BE2C (cell line): ENCODE measurements at regions not wholly inside any gene's neighbourhood (a gene's known extent, or its start where the extent isn't known, plus 50 kb on each side); places are given as distances from the start of the nearest gene placed in this dataset.

Experiments used
- DNase-seq: peaks from one replicate; pipeline ENCODE4 v3.0.0-alpha.2; 2020
- H3K27me3 ChIP-seq: fragments of 250-450 bp; sonication (Bioruptor Pico); 2 replicates; pipeline ENCODE4 v1.5.1; 2020; ENCODE audit warnings: mild to moderate bottlenecking
- H3K36me3 ChIP-seq: fragments of 250-450 bp; sonication (Bioruptor Pico); 2 replicates; pipeline ENCODE4 v1.5.1; 2020; ENCODE audit warnings: mild to moderate bottlenecking
- H3K4me1 ChIP-seq: fragments of 250-450 bp; sonication (Bioruptor Pico); 2 replicates; pipeline ENCODE4 v1.5.1; 2020
- H3K4me3 ChIP-seq: 2 replicates; pipeline ENCODE4 v1.5.1; 2011; ENCODE audit warnings: low read depth, low read length
- H3K9me3 ChIP-seq: fragments of 250-450 bp; sonication (Bioruptor Pico); 2 replicates; pipeline ENCODE4 v1.5.1; 2020
- TF ChIP-seq, protein P1 (sequence below): IDR thresholded peaks from 2 replicates; pipeline ENCODE4 v1.5.1; 2012; ENCODE audit warnings: mild to moderate bottlenecking, low read depth, low read length

DNA sequence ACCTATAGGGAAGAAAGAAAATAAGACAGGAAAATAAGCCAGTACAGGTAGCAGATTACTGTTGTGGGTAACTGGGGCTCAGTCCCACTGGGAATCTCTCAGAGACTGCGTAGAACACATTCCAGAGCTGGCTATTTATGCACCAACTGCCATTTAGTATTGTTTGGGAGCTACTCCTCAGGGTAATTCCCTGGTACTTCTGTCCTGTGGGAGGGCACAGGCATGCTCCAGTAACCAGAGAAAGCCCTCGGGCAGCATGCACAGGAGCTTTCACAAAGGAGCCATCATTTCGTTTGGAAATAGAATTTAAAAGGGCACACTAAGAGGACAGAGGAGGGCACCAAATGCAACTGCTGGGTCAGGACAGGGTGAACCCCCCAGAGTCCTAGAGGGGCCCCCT, 148.0 kb upstream of the LRFN2 start:
- Histone ChIP-seq H3K27me3 (no peaks in the 10 kb centered on the region), H3K4me3 (no peak overlapping the region), H3K36me3 (no peaks in the 10 kb centered on the region; the same call in 1 of the 2 replicates), H3K9me3 (no peaks in the 10 kb centered on the region), H3K4me1 (0 out of 2 replicates have a peak, but pooled peaks cover 5% of the 10 kb centered on the region)
- DNase-seq: no peak
- TF ChIP-seq, protein P1, sequence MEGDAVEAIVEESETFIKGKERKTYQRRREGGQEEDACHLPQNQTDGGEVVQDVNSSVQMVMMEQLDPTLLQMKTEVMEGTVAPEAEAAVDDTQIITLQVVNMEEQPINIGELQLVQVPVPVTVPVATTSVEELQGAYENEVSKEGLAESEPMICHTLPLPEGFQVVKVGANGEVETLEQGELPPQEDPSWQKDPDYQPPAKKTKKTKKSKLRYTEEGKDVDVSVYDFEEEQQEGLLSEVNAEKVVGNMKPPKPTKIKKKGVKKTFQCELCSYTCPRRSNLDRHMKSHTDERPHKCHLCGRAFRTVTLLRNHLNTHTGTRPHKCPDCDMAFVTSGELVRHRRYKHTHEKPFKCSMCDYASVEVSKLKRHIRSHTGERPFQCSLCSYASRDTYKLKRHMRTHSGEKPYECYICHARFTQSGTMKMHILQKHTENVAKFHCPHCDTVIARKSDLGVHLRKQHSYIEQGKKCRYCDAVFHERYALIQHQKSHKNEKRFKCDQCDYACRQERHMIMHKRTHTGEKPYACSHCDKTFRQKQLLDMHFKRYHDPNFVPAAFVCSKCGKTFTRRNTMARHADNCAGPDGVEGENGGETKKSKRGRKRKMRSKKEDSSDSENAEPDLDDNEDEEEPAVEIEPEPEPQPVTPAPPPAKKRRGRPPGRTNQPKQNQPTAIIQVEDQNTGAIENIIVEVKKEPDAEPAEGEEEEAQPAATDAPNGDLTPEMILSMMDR: no peak

DNA sequence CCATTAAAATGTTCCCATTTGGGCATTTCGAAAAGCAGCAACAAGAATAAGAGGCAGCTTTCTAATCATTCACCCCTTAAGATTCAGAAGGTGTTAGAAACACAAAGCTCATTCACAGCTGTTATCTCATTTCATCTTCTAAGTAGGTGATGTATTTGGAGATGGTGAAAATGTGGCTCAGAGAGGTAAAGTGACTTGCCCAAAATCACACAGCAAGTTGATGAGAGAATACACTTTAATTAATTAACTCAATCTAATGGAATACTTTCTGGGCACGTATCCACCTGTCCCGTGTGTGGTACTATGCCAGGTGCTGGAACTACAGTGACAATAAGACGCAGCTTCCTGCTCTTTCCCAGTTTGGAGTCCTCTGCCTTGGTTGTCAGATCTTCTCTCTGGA, 147.4 kb upstream of the LRFN2 start:
- DNase-seq: no peak
- Histone ChIP-seq H3K27me3 (no peaks in the 10 kb centered on the region), H3K9me3 (no peaks in the 10 kb centered on the region), H3K36me3 (no peaks in the 10 kb centered on the region; the same call in 1 of the 2 replicates), H3K4me3 (no peak overlapping the region), H3K4me1 (0 out of 2 replicates have a peak, but pooled peaks cover 5% of the 10 kb centered on the region)
- TF ChIP-seq, protein P1: no peak

DNA sequence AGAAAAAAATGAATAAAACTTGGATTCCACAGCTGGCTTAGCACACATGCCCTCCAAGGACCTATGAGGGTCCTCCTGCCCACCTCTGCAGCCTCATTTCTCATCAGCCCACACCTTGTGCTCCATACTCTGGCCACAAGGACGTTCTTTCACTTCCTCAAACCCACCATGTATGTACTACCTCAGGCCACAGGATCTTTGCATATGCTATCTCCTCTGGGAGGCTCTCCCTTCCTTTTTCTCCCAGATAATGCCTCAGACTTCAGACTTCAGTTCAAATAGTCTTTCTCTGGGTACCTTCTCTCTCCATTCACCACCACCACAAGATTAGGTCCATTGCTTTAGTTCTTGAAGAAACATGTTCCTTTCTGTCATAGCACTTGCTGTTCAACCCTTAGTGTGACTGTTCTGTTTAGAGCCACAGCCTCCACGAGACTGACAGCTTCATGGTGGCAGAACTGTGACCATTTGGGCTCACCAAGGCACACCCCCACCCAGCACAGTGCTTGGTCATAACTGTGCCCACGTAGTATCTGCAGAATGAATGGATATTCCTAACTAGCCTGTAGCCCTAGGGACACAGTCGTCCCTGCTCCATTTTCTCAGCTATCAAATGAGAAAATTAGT, 146.7 kb upstream of the LRFN2 start:
- H3K9me3 ChIP-seq: no peaks in the 10 kb centered on the region
- DNase-seq: no peak

DNA sequence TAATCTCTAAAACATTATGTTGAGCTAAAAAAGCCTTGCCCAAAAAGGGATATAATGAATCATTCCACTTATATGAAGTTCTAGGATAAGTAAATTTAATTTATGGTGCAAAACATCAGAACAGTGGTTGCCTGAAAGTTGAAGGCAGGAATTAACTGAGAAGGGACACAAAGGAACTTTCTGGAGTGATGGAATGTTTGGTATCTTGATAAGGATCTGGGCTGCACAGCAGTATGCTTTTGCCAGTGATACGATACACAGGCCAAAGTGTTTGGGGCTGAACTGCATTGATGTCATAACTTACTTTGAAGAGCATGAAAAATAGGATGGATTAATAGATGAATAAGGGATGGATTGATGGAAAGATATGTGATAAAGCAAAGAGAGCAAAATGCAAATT, 146.1 kb upstream of the LRFN2 start:
- Histone ChIP-seq H3K27me3 (no peaks in the 10 kb centered on the region), H3K4me1 (0 out of 2 replicates have a peak, but pooled peaks cover 5% of the 10 kb centered on the region), H3K36me3 (no peaks in the 10 kb centered on the region; the same call in 1 of the 2 replicates), H3K9me3 (no peaks in the 10 kb centered on the region), H3K4me3 (no peak overlapping the region)
- TF ChIP-seq, protein P1: no peak
- DNase-seq: no peak

More for the DNA sequence above, 146.7 kb upstream of the LRFN2 start:
- H3K4me3 ChIP-seq: no peak overlapping the region
- H3K36me3 ChIP-seq: no peaks in the 10 kb centered on the region; the same call in 1 of the 2 replicates
- TF ChIP-seq, protein P1: no peak
- no peaks in the 10 kb centered on the region for H3K27me3 ChIP-seq
- 0 out of 2 replicates have a peak, but pooled peaks cover 5% of the 10 kb centered on the region for H3K4me1 ChIP-seq

DNA sequence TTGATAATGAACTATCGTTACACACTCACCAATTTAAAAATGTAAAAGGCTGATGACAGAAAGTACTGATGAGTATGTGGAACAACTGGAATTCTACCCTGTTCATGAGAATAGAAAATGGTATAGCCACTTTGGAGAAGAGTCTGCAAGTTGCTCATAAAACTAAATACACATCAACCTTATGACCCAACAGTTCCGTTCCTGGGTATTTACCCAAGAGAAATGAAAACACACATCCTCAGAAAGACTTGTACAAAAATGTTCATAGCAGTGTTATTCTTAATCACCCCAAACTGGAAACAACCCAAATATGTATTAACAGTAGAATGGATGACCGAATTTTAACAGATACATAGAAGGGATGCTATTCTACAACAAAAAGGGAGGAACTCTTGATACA, 145.7 kb upstream of the LRFN2 start:
- no peaks in the 10 kb centered on the region for H3K27me3 ChIP-seq
- TF ChIP-seq, protein P1: no peak
- H3K36me3 ChIP-seq: no peaks in the 10 kb centered on the region; the same call in 1 of the 2 replicates
- H3K4me3 ChIP-seq: no peak overlapping the region
- DNase-seq: no peak
- no peaks in the 10 kb centered on the region for H3K9me3 ChIP-seq
- 0 out of 2 replicates have a peak, but pooled peaks cover 7% of the 10 kb centered on the region for H3K4me1 ChIP-seq

DNA sequence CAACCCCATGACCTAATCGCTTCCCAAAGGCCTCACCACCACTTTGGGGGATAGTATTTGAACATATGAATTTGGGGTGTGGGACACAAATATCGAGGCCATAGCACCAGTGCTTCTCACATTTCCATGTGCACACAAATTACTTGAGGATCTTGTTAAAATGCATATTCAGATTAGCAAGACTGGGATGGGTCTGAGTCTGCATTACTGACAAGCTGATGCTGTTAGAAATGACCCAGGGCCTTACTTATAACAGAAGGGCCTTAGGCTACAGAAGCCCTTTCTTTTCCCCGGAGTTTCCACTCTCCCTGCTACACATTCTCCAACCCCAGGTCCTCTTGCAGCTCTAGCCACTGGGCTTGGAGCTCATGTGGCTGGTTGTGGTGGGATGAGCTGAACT, 141.5 kb upstream of the LRFN2 start:
- peaks cover 12% of the 10 kb centered on the region for H3K4me1 ChIP-seq
- no peak for DNase-seq
- no peaks in the 10 kb centered on the region for H3K27me3 ChIP-seq
- H3K36me3 ChIP-seq: no peaks in the 10 kb centered on the region; the same call in 1 of the 2 replicates
- TF ChIP-seq, protein P1: no peak
- no peak overlapping the region for H3K4me3 ChIP-seq
- H3K9me3 ChIP-seq: no peaks in the 10 kb centered on the region
